Activated T-cell treated with anti-CD3 and anti-CD28 coated beads, Interleukin-2, amount 50 U/mL, for 4 hours (primary cell): ENCODE measurements at regions not wholly inside any gene's neighbourhood (a gene's known extent, or its start where the extent isn't known, plus 50 kb on each side); places are given as distances from the start of the nearest gene placed in this dataset.

Experiments
- ATAC-seq, 2 donors: fragments of 200-7000 bp; cut with Tn5 transposase; one replicate each; pipeline ENCODE4 v1.10.0; 2021
- DNase-seq: peaks from one replicate; pipeline ENCODE4 v3.0.0-alpha.2; 2020
- H3K27me3 Mint-ChIP-seq: one replicate; pipeline ENCODE4 v1.8.0; 2021; ENCODE audit warnings: low read depth, mixed read lengths
- H3K36me3 Mint-ChIP-seq: one replicate; pipeline ENCODE4 v1.8.0; 2022; ENCODE audit warnings: mixed read lengths; ENCODE audit not compliant: insufficient read depth
- H3K4me1 Mint-ChIP-seq: one replicate; pipeline ENCODE4 v1.8.0; 2021; ENCODE audit warnings: low read depth, mixed read lengths
- H3K4me3 Mint-ChIP-seq: one replicate; pipeline ENCODE4 v1.8.0; 2021; ENCODE audit warnings: mild to moderate bottlenecking, moderate library complexity, mixed read lengths
- H3K9me3 Mint-ChIP-seq: one replicate; pipeline ENCODE4 v1.8.0; 2021; ENCODE audit warnings: mixed read lengths

DNA sequence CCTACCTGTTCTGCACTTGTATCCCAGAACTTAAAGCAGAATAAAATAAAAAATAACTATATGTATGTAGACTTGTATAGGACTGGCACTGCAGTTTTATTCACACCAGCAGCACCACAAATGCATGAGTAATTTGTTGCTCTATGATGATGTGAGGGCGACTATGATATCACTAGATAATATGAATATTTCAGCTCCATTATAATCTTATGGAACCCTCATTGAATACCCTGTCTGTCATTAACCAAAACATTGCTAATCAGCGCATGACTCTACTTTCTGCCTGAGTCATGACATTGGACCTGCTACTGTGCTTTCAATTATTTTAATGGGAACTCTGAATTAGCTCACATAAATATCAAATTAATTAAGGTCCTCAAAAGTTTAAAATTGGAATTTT lies 129.4 kb upstream of the RHOBTB1 start:
- no peak for ATAC-seq
- Mint-ChIP-seq H3K27me3 (no peaks in the 10 kb centered on the region), H3K9me3 (no peaks in the 10 kb centered on the region), H3K36me3 (no peaks in the 10 kb centered on the region), H3K4me3 (no peak overlapping the region), H3K4me1 (no peaks in the 10 kb centered on the region)
- no peak for DNase-seq

DNA sequence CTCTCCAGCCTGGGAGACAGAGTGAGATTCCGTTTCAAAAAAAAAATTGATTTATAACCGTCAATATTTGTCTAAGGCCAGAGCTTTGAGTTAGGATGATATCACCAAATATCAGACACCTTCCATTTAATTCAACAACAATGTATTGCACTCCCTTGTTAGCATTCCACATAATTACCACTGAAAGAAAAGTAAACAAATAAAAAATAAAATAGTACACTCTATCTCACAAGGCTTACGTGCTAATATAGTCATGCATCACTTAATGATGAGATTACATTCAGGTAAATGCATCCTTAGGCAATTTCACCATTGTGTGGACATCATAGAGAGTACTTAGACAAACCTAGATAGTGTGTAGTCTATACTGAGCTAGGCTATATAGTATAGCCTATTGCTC lies 127.6 kb upstream of the RHOBTB1 start:
- no peaks in the 10 kb centered on the region for H3K9me3 Mint-ChIP-seq
- ATAC-seq: no peak
- no peaks in the 10 kb centered on the region for H3K4me1 Mint-ChIP-seq
- no peak for DNase-seq
- H3K4me3 Mint-ChIP-seq: no peak overlapping the region
- H3K36me3 Mint-ChIP-seq: no peaks in the 10 kb centered on the region
- H3K27me3 Mint-ChIP-seq: peaks cover 6% of the 10 kb centered on the region

DNA sequence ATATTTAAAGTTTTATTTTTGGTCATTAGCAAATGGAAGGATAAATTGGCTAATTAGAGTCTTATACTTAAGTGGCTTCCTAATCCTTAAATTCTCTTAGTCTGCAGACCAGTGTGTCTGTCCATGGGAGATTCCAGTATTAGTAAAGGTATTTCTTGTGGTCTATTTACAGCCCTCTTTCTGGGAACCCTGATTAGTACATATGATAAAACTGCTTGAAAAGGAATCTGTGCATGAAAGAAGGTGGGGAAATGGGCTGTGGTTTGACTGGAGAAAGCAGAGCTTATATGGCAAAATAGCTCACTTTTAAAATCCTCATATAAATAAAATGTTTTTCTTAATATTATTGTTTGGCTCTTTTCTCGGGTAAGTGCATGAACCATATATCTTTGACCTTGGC lies 124.5 kb upstream of the RHOBTB1 start:
- no peaks in the 10 kb centered on the region for H3K4me1 Mint-ChIP-seq
- H3K36me3 Mint-ChIP-seq: no peaks in the 10 kb centered on the region
- ATAC-seq: no peak
- H3K4me3 Mint-ChIP-seq: no peak overlapping the region
- H3K9me3 Mint-ChIP-seq: no peaks in the 10 kb centered on the region
- no peak for DNase-seq
- peaks cover 10% of the 10 kb centered on the region for H3K27me3 Mint-ChIP-seq

DNA sequence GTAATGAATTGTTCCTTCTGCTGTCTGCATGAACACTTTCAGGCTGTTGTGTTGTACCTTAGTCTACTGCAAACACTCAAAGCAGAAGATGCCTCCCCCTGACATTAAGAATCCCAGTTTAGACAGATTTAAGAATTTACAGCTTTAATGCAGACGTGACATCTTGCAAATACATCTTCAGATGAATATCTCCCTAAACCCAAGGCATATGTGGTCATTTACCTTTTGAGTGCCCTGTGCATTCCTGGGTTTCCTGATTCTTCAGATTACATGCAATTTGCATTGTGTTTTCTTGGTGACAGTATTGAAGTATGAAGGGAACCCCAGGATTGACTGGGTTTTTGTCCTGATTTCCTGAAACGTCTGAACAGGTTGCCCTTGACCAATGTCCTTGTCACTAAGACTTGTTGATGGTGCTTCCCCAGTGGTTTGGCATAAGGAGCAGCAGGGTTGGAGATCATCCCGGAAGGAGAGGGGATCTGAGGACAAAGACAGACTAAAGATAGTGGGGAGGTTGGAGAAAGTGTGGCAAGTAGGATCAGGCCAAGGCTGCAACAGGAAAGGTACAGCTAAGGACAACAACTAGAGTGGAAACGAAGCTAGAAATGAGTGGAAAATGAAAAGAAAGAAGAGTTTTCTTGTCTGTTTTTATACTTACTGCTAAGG lies 123.8 kb upstream of the RHOBTB1 start:
- ATAC-seq: no peak
- DNase-seq: no peak
- H3K27me3 Mint-ChIP-seq: peaks cover 10% of the 10 kb centered on the region
- no peaks in the 10 kb centered on the region for H3K9me3 Mint-ChIP-seq
- no peaks in the 10 kb centered on the region for H3K4me1 Mint-ChIP-seq
- H3K4me3 Mint-ChIP-seq: no peak overlapping the region
- H3K36me3 Mint-ChIP-seq: no peaks in the 10 kb centered on the region

DNA sequence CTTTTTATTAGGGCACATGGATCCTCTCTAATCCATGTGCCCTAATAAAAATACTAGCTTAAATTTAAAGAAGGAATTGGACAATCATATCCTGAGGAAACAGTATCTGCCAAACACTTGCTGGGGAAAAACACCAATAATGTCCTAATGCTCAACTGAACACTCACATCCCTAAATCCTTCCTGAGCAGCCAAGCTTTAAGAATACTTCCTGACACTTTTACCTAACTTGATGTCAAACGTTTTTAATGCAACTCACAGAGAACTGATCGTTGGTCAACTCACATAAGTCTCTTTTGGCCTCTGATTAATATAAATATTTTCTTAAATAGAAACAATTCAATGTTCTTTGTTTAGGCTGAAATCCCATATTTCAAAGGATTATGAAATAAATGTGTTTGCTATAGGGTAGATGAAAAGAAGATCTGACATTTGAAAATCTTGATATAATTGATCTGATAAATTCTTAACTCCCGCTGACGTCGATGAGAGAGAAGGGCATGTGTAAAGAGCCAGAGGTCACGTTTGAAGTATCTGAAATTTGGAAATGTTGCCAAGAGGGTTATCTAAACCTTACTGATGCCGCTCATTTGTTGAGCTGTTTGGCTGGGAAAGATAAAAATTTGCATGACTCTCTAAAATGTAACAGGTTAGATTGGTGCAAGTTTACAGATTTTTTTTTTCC lies 122.8 kb upstream of the RHOBTB1 start:
- ATAC-seq (no peak), DNase-seq (no peak)
- no peaks in the 10 kb centered on the region for H3K9me3 Mint-ChIP-seq
- no peaks in the 10 kb centered on the region for H3K36me3 Mint-ChIP-seq
- no peak overlapping the region for H3K4me3 Mint-ChIP-seq
- no peaks in the 10 kb centered on the region for H3K4me1 Mint-ChIP-seq
- peaks cover 10% of the 10 kb centered on the region for H3K27me3 Mint-ChIP-seq

DNA sequence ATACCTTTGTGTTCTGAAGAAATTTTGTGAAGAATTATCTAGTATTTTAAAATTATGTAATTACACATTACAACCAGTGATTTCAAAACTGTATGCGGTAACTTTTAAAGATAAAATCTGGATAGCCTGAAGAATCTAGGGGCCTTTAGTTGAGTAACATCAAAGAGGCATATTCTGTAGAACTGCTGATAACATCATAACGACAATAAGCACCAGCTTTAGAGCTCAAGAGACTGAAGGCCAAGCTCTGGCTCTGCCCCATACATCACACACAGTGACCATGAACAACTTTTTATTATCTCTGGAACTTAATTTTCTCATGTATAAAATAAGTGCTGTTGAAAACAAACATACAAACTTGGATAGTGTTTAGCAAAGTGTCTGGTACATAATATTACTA lies 121.1 kb upstream of the RHOBTB1 start:
- Mint-ChIP-seq H3K4me3 (no peak overlapping the region), H3K9me3 (no peaks in the 10 kb centered on the region), H3K27me3 (peaks cover 10% of the 10 kb centered on the region), H3K36me3 (no peaks in the 10 kb centered on the region), H3K4me1 (no peaks in the 10 kb centered on the region)
- ATAC-seq (no peak), DNase-seq (no peak)

DNA sequence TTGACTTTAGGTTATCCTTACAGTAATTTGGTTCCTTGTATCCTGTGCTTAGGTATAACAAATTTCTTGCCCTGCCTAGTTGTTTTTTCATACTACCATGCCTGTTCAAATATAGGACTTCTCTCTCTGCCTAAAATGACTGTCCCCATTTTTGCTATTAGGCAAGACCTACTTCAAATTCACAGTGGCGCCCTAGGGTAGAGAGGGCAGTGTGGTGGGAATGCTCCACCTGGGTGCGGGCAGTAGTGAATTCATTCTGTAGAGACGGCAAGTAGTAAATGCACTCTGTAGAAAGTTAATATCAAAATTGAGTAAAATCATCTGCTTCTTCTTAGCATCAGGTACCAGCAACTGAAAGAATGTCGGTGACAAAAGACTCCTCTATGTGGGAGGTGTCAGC lies 120.4 kb upstream of the RHOBTB1 start:
- peaks cover 10% of the 10 kb centered on the region for H3K27me3 Mint-ChIP-seq
- H3K9me3 Mint-ChIP-seq: no peaks in the 10 kb centered on the region
- ATAC-seq (no peak), DNase-seq (no peak)
- no peaks in the 10 kb centered on the region for H3K4me1 Mint-ChIP-seq
- H3K36me3 Mint-ChIP-seq: no peaks in the 10 kb centered on the region
- H3K4me3 Mint-ChIP-seq: no peak overlapping the region

DNA sequence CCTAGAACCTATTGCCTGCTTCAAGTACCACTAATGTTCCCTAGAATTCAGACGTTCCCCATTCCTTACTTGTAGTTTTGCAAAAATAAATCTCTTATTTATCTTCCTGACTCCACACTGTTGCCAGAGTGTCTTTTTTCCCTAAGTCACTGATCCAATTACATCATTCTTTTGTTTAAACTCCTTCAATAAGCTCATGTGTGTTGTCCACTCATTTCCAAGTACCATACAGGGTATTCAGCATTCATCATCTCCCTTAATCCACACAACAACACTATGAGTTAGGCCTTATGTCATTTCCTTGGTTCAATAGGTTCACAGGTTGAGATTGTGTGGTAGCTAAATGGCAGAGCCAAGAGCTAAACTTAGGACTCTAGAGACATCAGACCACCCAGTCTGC lies 119.9 kb upstream of the RHOBTB1 start:
- Mint-ChIP-seq H3K27me3 (peaks cover 10% of the 10 kb centered on the region), H3K4me1 (no peaks in the 10 kb centered on the region), H3K9me3 (no peaks in the 10 kb centered on the region), H3K36me3 (no peaks in the 10 kb centered on the region), H3K4me3 (no peak overlapping the region)
- no peak for DNase-seq
- ATAC-seq: no peak

DNA sequence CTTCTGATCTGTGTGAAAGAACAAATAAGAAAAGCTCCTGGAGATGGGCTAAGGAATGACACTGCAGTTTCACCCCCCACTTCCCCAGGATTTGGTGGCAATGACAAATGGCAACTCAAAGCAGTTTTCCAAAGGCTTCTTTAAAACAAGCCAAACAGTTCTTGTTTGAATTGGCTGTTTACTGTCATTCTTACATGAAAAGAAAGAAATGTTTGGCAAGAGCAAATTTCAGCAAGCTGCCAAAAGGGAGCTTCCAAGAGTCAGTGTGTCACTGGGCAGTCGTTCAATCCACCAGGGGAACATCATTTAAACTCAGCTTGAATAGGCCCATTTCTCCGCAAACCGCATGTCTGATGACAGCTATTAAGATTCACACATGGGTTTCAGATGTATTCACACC lies 119.0 kb upstream of the RHOBTB1 start:
- Mint-ChIP-seq H3K9me3 (no peaks in the 10 kb centered on the region), H3K4me1 (no peaks in the 10 kb centered on the region), H3K36me3 (no peaks in the 10 kb centered on the region), H3K27me3 (peaks cover 9% of the 10 kb centered on the region), H3K4me3 (no peak overlapping the region)
- ATAC-seq (no peak), DNase-seq (no peak)

DNA sequence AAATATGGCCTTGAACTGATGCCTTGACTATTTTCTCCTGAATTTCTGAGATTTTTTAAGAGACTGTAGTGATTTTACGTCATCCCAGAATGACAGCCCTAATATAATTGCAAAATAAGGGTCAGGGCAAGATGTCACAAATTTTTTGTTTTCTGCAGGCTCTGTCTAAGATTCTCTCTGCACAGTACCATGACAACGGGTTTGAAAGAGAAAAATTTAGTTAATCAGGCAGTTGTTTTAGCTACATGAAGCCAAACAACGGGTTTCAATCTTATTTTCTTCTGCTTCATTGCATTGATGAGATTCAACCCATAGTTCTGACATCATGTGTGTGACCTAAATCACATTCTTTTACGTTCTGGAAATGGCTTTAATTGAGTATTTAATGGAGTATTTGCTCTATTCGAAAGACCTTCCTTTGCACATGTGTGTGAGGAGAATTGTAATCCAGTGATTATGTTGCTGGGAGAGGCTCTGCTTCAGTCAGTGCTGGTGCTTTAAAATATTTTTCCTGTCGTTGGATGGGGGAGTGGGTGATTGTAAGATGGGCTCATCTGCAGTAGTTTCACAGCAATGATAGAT lies 118.0 kb upstream of the RHOBTB1 start:
- Mint-ChIP-seq H3K36me3 (no peaks in the 10 kb centered on the region), H3K4me3 (no peak overlapping the region), H3K9me3 (no peaks in the 10 kb centered on the region), H3K4me1 (no peaks in the 10 kb centered on the region), H3K27me3 (peaks cover 5% of the 10 kb centered on the region)
- DNase-seq: no peak
- ATAC-seq: no peak

DNA sequence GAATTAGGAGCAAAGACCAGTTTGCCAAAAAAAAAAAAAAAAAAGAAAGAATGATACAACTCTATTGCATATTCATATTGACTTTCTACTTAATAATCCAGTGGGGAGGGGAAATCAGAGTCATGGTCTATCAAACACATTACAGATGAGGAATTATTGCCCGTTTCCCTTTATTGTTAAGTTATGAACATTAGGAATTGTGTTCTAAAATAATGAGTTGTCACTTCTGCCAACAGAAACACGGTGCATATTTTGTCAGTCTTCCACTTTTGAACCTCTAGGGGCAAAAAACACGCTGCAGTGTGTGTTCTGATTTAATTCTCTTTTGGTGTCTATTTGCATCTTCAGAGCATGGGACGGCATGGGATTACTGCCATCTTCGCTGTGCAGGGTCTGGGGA lies 115.7 kb upstream of the RHOBTB1 start:
- no peak for DNase-seq
- Mint-ChIP-seq H3K9me3 (no peaks in the 10 kb centered on the region), H3K36me3 (no peaks in the 10 kb centered on the region), H3K27me3 (no peaks in the 10 kb centered on the region), H3K4me3 (no peak overlapping the region), H3K4me1 (no peaks in the 10 kb centered on the region)
- no peak for ATAC-seq

DNA sequence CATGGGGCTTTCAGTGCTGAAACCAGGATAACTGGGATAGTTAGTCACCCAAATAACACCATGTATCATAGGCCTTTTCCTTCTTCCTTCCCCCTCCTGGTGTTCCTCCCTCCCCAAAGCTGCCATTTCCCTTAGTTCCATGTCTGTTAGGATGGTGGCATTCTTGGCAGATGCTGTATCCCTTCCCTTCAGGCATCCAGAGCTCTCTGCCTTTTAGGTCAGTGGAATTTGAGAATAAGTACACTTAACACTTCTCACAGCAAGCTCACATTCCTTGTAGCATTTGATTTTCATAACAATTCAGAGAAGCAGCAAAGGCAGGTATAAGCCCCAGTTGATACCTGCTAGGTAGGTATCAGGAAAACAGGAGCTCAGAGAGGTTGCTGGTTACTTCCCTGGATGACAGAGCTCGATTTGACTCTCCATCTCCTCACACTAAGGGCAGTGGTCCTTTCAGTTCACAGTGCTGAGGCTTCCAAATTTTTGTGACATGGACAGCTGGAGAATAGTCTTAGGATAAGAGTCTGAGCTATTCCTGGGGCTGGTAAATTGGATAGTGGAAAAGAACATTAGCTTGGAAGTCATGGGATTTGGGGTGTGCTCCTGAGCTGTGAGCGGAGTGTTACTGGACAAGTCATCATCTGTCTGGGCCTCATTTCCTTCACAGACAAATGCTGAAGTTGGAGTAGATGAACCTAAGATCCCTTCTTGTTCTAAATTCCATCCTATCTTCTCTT lies 108.7 kb upstream of the RHOBTB1 start:
- Mint-ChIP-seq H3K9me3 (no peaks in the 10 kb centered on the region), H3K27me3 (no peaks in the 10 kb centered on the region), H3K4me3 (no peak overlapping the region), H3K4me1 (no peaks in the 10 kb centered on the region), H3K36me3 (no peaks in the 10 kb centered on the region)
- ATAC-seq: no peak
- DNase-seq: no peak

DNA sequence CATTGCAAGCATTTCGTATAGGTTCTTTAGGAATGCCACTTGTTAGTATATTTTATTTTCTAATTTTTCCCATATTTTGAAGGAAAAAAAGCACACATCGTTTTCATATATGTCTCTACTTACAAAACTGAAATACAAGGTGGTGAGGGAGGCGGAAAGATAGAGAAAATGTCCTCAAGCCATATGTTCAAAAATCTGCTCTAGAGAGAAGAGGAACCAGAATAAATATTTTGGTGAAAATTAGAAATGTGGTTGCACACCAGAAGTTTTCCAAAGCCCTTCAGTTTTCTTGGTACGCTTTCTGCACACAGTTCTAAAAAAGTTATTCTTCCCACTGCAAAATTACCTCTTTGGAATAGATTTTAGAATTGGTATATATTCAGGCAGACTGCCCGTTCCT lies 107.4 kb upstream of the RHOBTB1 start:
- DNase-seq: no peak
- ATAC-seq: no peak
- H3K4me1 Mint-ChIP-seq: no peaks in the 10 kb centered on the region
- no peak overlapping the region for H3K4me3 Mint-ChIP-seq
- no peaks in the 10 kb centered on the region for H3K9me3 Mint-ChIP-seq
- H3K36me3 Mint-ChIP-seq: no peaks in the 10 kb centered on the region
- H3K27me3 Mint-ChIP-seq: no peaks in the 10 kb centered on the region

DNA sequence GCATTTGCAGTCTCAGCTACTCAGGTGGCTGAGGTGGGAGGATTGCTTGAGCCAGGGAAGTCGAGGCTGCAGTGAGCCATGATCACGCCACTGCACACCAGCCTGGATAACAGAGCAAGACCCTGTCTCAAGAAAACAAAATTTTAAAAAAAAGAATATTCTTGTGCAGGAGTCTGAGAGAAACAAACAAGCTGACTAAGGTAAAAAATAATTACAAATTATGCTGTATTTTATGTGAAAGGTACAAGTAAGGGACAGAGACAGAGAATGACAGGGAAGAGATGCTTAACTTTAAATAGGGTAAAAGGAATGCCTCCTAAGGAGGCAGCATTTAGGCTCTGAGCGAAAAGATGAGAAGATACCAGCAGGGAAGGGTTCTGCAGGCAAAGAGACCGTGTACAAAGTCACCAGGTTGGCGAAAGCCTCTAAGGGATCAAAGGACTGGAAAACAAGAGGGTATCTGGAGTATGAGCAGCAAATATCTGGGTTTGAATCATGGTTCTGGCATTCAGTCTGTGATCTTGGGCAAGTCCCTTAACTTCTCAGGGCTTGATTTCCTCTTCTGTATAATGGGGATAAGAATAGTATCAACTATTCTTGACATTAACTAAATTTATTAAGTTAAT lies 106.2 kb upstream of the RHOBTB1 start:
- DNase-seq: no peak
- Mint-ChIP-seq H3K9me3 (no peaks in the 10 kb centered on the region), H3K4me1 (no peaks in the 10 kb centered on the region), H3K27me3 (no peaks in the 10 kb centered on the region), H3K36me3 (no peaks in the 10 kb centered on the region), H3K4me3 (no peak overlapping the region)
- ATAC-seq: no peak
